Liver (tissue), 8 donors: ENCODE measurements at regions not wholly inside any gene's neighbourhood (a gene's known extent, or its start where the extent isn't known, plus 50 kb on each side); places are given as distances from the start of the nearest gene placed in this dataset.

Experiments used
- DNase-seq: peaks from one replicate; pipeline ENCODE4 v3.0.0-alpha.2; 2017; ENCODE audit warnings: low spot score
- H3K27ac ChIP-seq, 2 donors: one replicate each; pipeline ENCODE4 v1.7.0; 2013; ENCODE audit warnings: inconsistent platforms in 2 of 2, low read length in 2 of 2, control low read depth in 1 of 2, low read depth in 1 of 2, mild to moderate bottlenecking in 1 of 2
- H3K27me3 ChIP-seq, 4 donors: one replicate each; pipeline versions ENCODE4 v1.6.1 to v1.7.0; 2013; ENCODE audit warnings: low read length in 3 of 4, inconsistent platforms in 1 of 4, mild to moderate bottlenecking in 1 of 4, moderate library complexity in 1 of 4; ENCODE audit not compliant: control insufficient read depth in 4 of 4, insufficient read depth in 4 of 4
- H3K36me3 ChIP-seq, 4 donors: one replicate each; pipeline versions ENCODE4 v1.6.1 to v1.7.0; 2013; ENCODE audit warnings: low read length in 3 of 4, mild to moderate bottlenecking in 3 of 4, low read depth in 1 of 4, moderate library complexity in 1 of 4; ENCODE audit not compliant: control insufficient read depth in 4 of 4, insufficient read depth in 3 of 4
- H3K4me1 ChIP-seq, 4 donors: one replicate each; pipeline versions ENCODE4 v1.6.1 to v1.7.0; 2013; ENCODE audit warnings: low read length in 3 of 4, mild to moderate bottlenecking in 3 of 4, moderate library complexity in 1 of 4; ENCODE audit not compliant: control insufficient read depth in 4 of 4, insufficient read depth in 4 of 4
- H3K4me3 ChIP-seq, 3 donors: one replicate each; pipeline versions ENCODE4 v1.6.1 to v1.7.0; 2013; ENCODE audit warnings: low read length in 3 of 3, control low read depth in 1 of 3, low read depth in 1 of 3, mild to moderate bottlenecking in 1 of 3
- H3K9ac ChIP-seq, 2 donors: one replicate each; pipeline ENCODE4 v1.7.0; 2013; ENCODE audit warnings: low read length in 2 of 2, mild to moderate bottlenecking in 2 of 2, moderate library complexity in 2 of 2, control low read depth in 1 of 2, low read depth in 1 of 2
- H3K9me3 ChIP-seq, 4 donors: one replicate each; pipeline versions ENCODE4 v1.6.1 to v1.7.0; 2013; ENCODE audit warnings: low read length in 3 of 4; ENCODE audit not compliant: control insufficient read depth in 4 of 4
- ATF3 ChIP-seq: IDR thresholded peaks from 2 replicates; pipeline ENCODE4 v1.6.1; 2016; ENCODE audit warnings: antibody characterized with exemption
- CTCF ChIP-seq: fragments of 150-350 bp; IDR thresholded peaks from 2 replicates; pipeline ENCODE4 v1.5.1; 2017; ENCODE audit warnings: improper control_type of control experiment, low read depth, low read length; ENCODE audit not compliant: missing input control
- EGR1 ChIP-seq, 2 donors: IDR thresholded peaks; 2 replicates each; pipeline ENCODE4 v1.6.1; 2016 to 2018; ENCODE audit warnings: antibody characterized with exemption in 2 of 2, low read depth in 2 of 2
- FOXA1 ChIP-seq: IDR thresholded peaks from 2 replicates; pipeline ENCODE4 v1.6.1; 2016; ENCODE audit warnings: antibody characterized with exemption
- FOXA2 ChIP-seq: IDR thresholded peaks from 2 replicates; pipeline ENCODE4 v1.6.1; 2016; ENCODE audit warnings: antibody characterized with exemption
- GABPA ChIP-seq, 2 donors: IDR thresholded peaks in 1 of 2; conservative IDR thresholded peaks in 1 of 2; 2 replicates each; pipeline ENCODE4 v1.6.1; 2016; ENCODE audit warnings: antibody characterized with exemption in 2 of 2, mild to moderate bottlenecking in 1 of 2, moderate library complexity in 1 of 2
- HNF4A ChIP-seq, 2 donors: conservative IDR thresholded peaks; 2 replicates each; pipeline ENCODE4 v1.6.1; 2016; ENCODE audit warnings: antibody characterized with exemption in 2 of 2, mild to moderate bottlenecking in 2 of 2
- HNF4G ChIP-seq: IDR thresholded peaks from 2 replicates; pipeline ENCODE4 v1.6.1; 2016; ENCODE audit warnings: antibody characterized with exemption
- JUND ChIP-seq, 2 donors: IDR thresholded peaks; 2 replicates each; pipeline ENCODE4 v1.6.1; 2016; ENCODE audit warnings: antibody characterized with exemption in 2 of 2
- NR2F2 ChIP-seq: IDR thresholded peaks from 2 replicates; pipeline ENCODE4 v1.6.1; 2016; ENCODE audit warnings: antibody characterized with exemption
- RAD21 ChIP-seq, 2 donors: IDR thresholded peaks; 2 replicates each; pipeline ENCODE4 v1.6.1; 2016; ENCODE audit warnings: antibody characterized with exemption in 2 of 2, mild to moderate bottlenecking in 2 of 2
- RXRA ChIP-seq, 2 donors: IDR thresholded peaks; 2 replicates each; pipeline ENCODE4 v1.6.1; 2017 to 2018; ENCODE audit warnings: antibody characterized with exemption in 2 of 2, mild to moderate bottlenecking in 1 of 2
- SP1 ChIP-seq: IDR thresholded peaks from 2 replicates; pipeline ENCODE4 v1.6.1; 2018; ENCODE audit warnings: antibody characterized with exemption, mild to moderate bottlenecking
- TAF1 ChIP-seq: conservative IDR thresholded peaks from 2 replicates; pipeline ENCODE4 v1.6.1; 2016; ENCODE audit warnings: antibody characterized with exemption, mild to moderate bottlenecking
- YY1 ChIP-seq: IDR thresholded peaks from 2 replicates; pipeline ENCODE4 v1.6.1; 2016; ENCODE audit warnings: antibody characterized with exemption, mild to moderate bottlenecking
- WGBS: extraction: QIAGEN DNeasy Blood & Tissue Kit; methylation state at CpG from one replicate; pipeline ENCODE4 v1.1.7; 2013; 5-methylcytosine and 5-hydroxymethylcytosine counted together
- TF ChIP-seq, protein P1 (sequence below): IDR thresholded peaks from 2 replicates; pipeline ENCODE4 v1.6.1; 2016; ENCODE audit warnings: antibody characterized with exemption
- TF ChIP-seq, protein P2 (sequence below): IDR thresholded peaks from 2 replicates; pipeline ENCODE4 v1.6.1; 2016; ENCODE audit warnings: antibody characterized with exemption
- TF ChIP-seq, protein P3 (sequence below): IDR thresholded peaks from 2 replicates; pipeline ENCODE4 v1.6.1; 2016; ENCODE audit warnings: antibody characterized with exemption, mild to moderate bottlenecking
- donor health status: healthy.
- donor health status: healthy.
- donor health status: healthy.
- donor health status: healthy.
- donor health status: healthy.

GRCh38 chr11:69361048-69361447 is 67.1 kb downstream of the MYEOV start:
- Histone ChIP-seq H3K9me3 (no peaks in the 10 kb centered on the region), H3K9ac (no peak overlapping the region), H3K27me3 (no peaks in the 10 kb centered on the region), H3K36me3 (no peaks in the 10 kb centered on the region), H3K27ac (peak overlapping the region; percentile 55 to 75), H3K4me1 (peaks cover 10 to 35% (median 23%) of the 10 kb centered on the region in 4 donors), H3K4me3 (no peak overlapping the region)
- peak; percentile 31 for DNase-seq
- TF ChIP-seq, protein P1, sequence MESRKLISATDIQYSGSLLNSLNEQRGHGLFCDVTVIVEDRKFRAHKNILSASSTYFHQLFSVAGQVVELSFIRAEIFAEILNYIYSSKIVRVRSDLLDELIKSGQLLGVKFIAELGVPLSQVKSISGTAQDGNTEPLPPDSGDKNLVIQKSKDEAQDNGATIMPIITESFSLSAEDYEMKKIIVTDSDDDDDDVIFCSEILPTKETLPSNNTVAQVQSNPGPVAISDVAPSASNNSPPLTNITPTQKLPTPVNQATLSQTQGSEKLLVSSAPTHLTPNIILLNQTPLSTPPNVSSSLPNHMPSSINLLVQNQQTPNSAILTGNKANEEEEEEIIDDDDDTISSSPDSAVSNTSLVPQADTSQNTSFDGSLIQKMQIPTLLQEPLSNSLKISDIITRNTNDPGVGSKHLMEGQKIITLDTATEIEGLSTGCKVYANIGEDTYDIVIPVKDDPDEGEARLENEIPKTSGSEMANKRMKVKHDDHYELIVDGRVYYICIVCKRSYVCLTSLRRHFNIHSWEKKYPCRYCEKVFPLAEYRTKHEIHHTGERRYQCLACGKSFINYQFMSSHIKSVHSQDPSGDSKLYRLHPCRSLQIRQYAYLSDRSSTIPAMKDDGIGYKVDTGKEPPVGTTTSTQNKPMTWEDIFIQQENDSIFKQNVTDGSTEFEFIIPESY = no peak
- TF ChIP-seq YY1 = no peak
- TF ChIP-seq FOXA1 = no peak
- no peak for TF ChIP-seq GABPA (IDR thresholded peaks at IDR 0.05 in 1 of 2, conservative IDR thresholded peaks at IDR 0.05 in 1 of 2)
- peak; percentile 63 for TF ChIP-seq HNF4G
- TF ChIP-seq SP1 = peak; percentile 49
- peak; percentile 93 to 98 for TF ChIP-seq HNF4A (conservative IDR thresholded peaks at IDR 0.05)
- peak; percentile 40 to 49 for TF ChIP-seq RAD21 (IDR thresholded peaks at IDR 0.05)
- TF ChIP-seq, protein P2, sequence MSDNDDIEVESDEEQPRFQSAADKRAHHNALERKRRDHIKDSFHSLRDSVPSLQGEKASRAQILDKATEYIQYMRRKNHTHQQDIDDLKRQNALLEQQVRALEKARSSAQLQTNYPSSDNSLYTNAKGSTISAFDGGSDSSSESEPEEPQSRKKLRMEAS = peak; percentile 37
- peak in 1 of 2 donors; percentile 77 for TF ChIP-seq EGR1 (IDR thresholded peaks at IDR 0.05; ENCODE audit: low read depth in 2 of 2)
- TF ChIP-seq JUND (IDR thresholded peaks at IDR 0.05) = peak in 1 of 2 donors; percentile 32
- TF ChIP-seq ATF3 = no peak
- TF ChIP-seq RXRA (IDR thresholded peaks at IDR 0.05) = peak; percentile 58 to 94
- TF ChIP-seq TAF1 = no peak
- TF ChIP-seq CTCF = no peak
- 69% methylated on average over 6 of the region's 6 CpGs for WGBS

GRCh38 chr11:69361466-69361865 is 67.5 kb downstream of the MYEOV start:
- no peak for TF ChIP-seq ATF3
- TF ChIP-seq RXRA (IDR thresholded peaks at IDR 0.05) = no peak
- TF ChIP-seq GABPA (IDR thresholded peaks at IDR 0.05 in 1 of 2, conservative IDR thresholded peaks at IDR 0.05 in 1 of 2) = no peak
- no peak for TF ChIP-seq NR2F2
- no peak for TF ChIP-seq SP1
- no peak for TF ChIP-seq FOXA2
- no peak for TF ChIP-seq YY1
- TF ChIP-seq, protein P2 = no peak
- TF ChIP-seq, protein P1 = no peak
- TF ChIP-seq CTCF = no peak
- no peak for TF ChIP-seq TAF1
- no peak for TF ChIP-seq JUND (IDR thresholded peaks at IDR 0.05)
- TF ChIP-seq, protein P3, sequence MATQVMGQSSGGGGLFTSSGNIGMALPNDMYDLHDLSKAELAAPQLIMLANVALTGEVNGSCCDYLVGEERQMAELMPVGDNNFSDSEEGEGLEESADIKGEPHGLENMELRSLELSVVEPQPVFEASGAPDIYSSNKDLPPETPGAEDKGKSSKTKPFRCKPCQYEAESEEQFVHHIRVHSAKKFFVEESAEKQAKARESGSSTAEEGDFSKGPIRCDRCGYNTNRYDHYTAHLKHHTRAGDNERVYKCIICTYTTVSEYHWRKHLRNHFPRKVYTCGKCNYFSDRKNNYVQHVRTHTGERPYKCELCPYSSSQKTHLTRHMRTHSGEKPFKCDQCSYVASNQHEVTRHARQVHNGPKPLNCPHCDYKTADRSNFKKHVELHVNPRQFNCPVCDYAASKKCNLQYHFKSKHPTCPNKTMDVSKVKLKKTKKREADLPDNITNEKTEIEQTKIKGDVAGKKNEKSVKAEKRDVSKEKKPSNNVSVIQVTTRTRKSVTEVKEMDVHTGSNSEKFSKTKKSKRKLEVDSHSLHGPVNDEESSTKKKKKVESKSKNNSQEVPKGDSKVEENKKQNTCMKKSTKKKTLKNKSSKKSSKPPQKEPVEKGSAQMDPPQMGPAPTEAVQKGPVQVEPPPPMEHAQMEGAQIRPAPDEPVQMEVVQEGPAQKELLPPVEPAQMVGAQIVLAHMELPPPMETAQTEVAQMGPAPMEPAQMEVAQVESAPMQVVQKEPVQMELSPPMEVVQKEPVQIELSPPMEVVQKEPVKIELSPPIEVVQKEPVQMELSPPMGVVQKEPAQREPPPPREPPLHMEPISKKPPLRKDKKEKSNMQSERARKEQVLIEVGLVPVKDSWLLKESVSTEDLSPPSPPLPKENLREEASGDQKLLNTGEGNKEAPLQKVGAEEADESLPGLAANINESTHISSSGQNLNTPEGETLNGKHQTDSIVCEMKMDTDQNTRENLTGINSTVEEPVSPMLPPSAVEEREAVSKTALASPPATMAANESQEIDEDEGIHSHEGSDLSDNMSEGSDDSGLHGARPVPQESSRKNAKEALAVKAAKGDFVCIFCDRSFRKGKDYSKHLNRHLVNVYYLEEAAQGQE = no peak
- TF ChIP-seq RAD21 (IDR thresholded peaks at IDR 0.05) = no peak
- no peak for TF ChIP-seq HNF4A (conservative IDR thresholded peaks at IDR 0.05)
- TF ChIP-seq EGR1 (IDR thresholded peaks at IDR 0.05; ENCODE audit: low read depth in 2 of 2) = no peak
- no peak for TF ChIP-seq HNF4G
- no peak for TF ChIP-seq FOXA1
- no peaks in the 10 kb centered on the region for H3K27me3 ChIP-seq
- H3K9ac ChIP-seq = no peak overlapping the region
- H3K27ac ChIP-seq = peak overlapping the region in 1 of 2 donors; percentile 75
- WGBS = 87% methylated on average over 9 of the region's 9 CpGs
- DNase-seq = peak; percentile 12
- no peaks in the 10 kb centered on the region for H3K9me3 ChIP-seq
- no peaks in the 10 kb centered on the region for H3K36me3 ChIP-seq
- peaks cover 10 to 31% (median 20%) of the 10 kb centered on the region in 4 donors for H3K4me1 ChIP-seq
- H3K4me3 ChIP-seq = no peak overlapping the region
